ENCODE measurements at regions not wholly inside any gene's neighbourhood (a gene's known extent, or its start where the extent isn't known, plus 50 kb on each side); places are given as distances from the start of the nearest gene placed in this dataset.

DNA sequence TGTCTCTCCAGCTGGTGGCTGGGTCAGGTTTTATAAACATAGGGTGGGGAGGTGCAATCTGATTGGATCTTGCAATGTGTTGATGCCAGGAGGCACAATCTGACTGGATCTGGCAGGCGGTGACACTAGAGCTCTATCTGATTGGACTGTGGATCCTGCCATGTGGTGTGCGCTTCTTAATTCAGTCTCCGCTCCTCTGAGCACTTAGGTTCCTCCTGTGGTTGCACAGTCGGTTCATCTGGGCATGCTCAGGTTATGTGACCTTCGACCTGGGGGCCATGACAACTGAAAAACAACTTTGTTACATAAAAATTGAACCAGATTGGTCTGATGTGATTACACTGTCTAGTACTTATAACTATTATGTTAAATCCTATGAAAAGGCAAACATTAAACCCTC, 127.1 kb upstream of the SVIL start:
- ChIA-PET POLR2A (no interaction called here), CTCF (no interaction called here)
- no peak overlapping the region for H3K27ac Mint-ChIP-seq

DNA sequence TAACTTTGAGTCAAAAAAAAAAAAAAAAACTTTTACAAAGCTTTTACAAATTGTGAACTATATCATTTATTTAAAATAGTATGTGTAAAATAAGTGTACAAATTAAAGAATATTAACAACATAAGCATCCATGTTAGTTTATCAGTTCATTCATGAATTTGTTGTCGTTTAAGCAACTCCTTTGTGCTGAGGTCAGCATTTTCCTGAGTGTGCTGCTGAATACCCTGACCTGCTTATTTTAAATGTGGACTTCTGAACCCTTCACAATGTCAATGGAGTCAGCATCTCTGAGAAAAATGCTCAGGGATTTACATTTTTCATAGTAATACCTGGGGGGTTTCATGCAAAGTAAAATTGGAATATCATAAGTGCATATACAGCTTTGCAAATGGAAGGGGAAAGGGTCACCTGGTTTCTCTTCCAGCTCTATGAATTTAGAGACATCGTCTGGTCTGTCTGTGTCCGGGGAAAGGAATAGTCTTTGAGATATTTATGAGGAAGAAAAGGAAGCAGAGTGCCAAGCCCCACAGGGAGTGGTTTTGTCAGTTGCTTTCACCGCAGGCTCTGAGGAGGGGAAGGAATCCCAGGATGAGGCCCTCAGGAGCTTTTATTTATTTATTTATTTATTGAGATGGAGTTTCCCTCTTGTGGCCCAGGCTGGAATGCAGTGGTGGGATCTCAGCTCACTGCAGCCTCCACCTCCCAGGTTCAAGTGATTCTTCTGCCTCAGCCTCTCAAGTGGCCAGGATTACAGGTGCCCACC, 125.5 kb upstream of the SVIL start:
- intact Hi-C loops (cut with micrococcal nuclease) = no loop called here
- ATAC-seq (ENCODE audit: low read depth) (no peak), DNase-seq (no peak)
- Mint-ChIP-seq H3K9me3 (no peaks in the 10 kb centered on the region), H3K4me1 (no peaks in the 10 kb centered on the region), H3K36me3 (ENCODE audit: low read depth) (no peaks in the 10 kb centered on the region), H3K4me3 (no peak overlapping the region), H3K27me3 (no peaks in the 10 kb centered on the region), H3K27ac (no peak overlapping the region)
- CTCF ChIA-PET = no interaction called here
- TF ChIP-seq, protein P1, sequence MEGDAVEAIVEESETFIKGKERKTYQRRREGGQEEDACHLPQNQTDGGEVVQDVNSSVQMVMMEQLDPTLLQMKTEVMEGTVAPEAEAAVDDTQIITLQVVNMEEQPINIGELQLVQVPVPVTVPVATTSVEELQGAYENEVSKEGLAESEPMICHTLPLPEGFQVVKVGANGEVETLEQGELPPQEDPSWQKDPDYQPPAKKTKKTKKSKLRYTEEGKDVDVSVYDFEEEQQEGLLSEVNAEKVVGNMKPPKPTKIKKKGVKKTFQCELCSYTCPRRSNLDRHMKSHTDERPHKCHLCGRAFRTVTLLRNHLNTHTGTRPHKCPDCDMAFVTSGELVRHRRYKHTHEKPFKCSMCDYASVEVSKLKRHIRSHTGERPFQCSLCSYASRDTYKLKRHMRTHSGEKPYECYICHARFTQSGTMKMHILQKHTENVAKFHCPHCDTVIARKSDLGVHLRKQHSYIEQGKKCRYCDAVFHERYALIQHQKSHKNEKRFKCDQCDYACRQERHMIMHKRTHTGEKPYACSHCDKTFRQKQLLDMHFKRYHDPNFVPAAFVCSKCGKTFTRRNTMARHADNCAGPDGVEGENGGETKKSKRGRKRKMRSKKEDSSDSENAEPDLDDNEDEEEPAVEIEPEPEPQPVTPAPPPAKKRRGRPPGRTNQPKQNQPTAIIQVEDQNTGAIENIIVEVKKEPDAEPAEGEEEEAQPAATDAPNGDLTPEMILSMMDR (IDR thresholded peaks at IDR 0.05) = no peak
- POLR2A ChIA-PET = no interaction called here

More for the DNA sequence above, 127.1 kb upstream of the SVIL start:
- no peaks in the 10 kb centered on the region for H3K9me3 Mint-ChIP-seq
- no peak overlapping the region for H3K4me3 Mint-ChIP-seq
- no peaks in the 10 kb centered on the region for H3K4me1 Mint-ChIP-seq
- no peak for ATAC-seq (ENCODE audit: low read depth)
- H3K36me3 Mint-ChIP-seq (ENCODE audit: low read depth) = no peaks in the 10 kb centered on the region
- intact Hi-C loops (cut with micrococcal nuclease) = no loop called here
- H3K27me3 Mint-ChIP-seq = no peaks in the 10 kb centered on the region
- TF ChIP-seq, protein P1 (IDR thresholded peaks at IDR 0.05) = no peak
- DNase-seq = no peak

DNA sequence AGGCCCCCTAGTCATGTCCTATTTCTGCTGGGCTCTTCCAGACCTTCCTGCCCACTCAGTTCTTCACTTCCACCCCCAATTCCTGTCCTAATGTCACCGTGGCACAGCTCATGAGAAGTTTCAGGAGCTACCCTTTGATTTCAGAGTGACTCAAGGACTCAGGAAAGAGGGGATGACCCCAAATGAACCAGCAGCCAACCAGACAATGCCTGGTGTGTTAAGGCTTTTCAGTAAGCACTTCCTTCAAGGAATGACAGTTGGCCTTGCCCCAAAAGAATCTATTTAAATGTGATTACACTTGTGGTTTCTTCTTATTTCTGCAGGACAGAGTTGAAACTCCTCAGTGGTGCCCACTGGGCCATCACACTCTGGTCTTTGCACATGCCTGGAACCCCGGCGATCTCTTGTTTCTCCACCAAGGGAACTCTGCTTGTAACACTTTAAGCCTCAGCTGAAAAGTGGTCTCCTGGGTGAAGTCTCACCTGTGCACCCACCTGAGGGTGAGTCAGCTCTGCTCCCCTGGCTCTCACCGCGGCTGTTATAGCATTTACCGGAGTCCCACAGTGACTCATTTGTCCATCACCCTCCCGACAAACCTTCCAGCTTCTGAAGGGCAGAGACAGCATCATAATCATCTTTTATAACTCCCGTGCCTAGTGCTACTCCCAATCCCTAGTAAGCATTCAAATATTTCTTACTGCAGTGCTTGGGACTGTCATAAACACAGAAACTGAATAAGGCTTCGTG, 123.0 kb upstream of the SVIL start:
- TF ChIP-seq, protein P1 (IDR thresholded peaks at IDR 0.05) = no peak
- DNase-seq = no peak
- ChIA-PET CTCF (no interaction called here), POLR2A (no interaction called here)
- Mint-ChIP-seq H3K27ac (no peak overlapping the region), H3K4me3 (no peak overlapping the region), H3K9me3 (no peaks in the 10 kb centered on the region), H3K4me1 (no peaks in the 10 kb centered on the region), H3K36me3 (ENCODE audit: low read depth) (no peaks in the 10 kb centered on the region), H3K27me3 (no peaks in the 10 kb centered on the region)
- intact Hi-C loops (cut with micrococcal nuclease) = loop anchor here (10.0 kb wide), 1 partner anchor 57 kb away; no protein-coding TSS in a partner anchor
- ATAC-seq (ENCODE audit: low read depth) = no peak

DNA sequence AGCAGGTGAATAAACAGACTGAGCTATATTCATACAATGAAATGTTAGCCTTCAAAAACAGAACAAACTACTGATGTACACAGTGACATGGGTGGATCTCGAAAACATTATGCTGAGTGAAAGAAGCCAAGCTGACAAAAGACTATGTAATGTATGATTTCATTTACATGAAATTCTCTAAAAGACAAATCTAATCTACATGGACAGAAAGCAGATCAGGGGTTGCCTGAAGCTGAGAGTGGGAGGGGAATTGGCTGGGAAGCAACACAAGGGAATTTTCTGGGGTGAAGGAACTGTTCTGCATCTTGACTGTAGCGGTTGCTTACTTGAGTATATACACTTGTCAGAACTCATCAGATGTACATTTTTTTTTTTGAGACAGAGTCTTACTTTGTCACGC, 121.7 kb upstream of the SVIL start:
- ChIA-PET POLR2A (no interaction called here), CTCF (no interaction called here)
- DNase-seq = no peak
- Mint-ChIP-seq H3K27ac (no peak overlapping the region), H3K4me3 (no peak overlapping the region), H3K9me3 (no peaks in the 10 kb centered on the region), H3K4me1 (no peaks in the 10 kb centered on the region), H3K36me3 (ENCODE audit: low read depth) (no peaks in the 10 kb centered on the region), H3K27me3 (no peaks in the 10 kb centered on the region)
- intact Hi-C loops (cut with micrococcal nuclease) = loop anchor here (10.0 kb wide), 1 partner anchor 58 kb away; no protein-coding TSS in a partner anchor
- TF ChIP-seq, protein P1 (IDR thresholded peaks at IDR 0.05) = no peak
- ATAC-seq (ENCODE audit: low read depth) = no peak

DNA sequence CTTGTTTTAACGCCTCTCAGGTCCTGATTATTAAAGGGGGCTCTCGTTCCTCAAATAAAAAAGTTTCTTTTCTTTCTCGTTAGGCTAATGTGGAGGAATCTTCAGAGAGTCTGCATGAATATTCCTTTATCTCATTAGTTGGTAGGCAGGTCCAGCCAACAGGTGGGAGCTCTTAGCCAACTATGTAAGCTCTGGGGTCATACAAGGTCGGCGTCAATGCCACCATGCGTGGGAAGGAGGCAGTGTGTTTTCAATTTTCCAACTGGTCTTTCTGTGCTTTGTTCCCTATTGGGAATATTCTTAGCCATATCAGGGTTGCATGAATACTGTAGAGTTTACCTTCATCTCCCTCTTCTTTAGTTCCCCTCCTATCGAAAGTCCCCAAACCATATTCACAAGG, 118.5 kb upstream of the SVIL start:
- Mint-ChIP-seq H3K27ac (no peak overlapping the region), H3K4me3 (no peak overlapping the region), H3K9me3 (no peaks in the 10 kb centered on the region), H3K4me1 (no peaks in the 10 kb centered on the region), H3K36me3 (ENCODE audit: low read depth) (no peaks in the 10 kb centered on the region), H3K27me3 (no peaks in the 10 kb centered on the region)
- no peak for ATAC-seq (ENCODE audit: low read depth)
- no peak for DNase-seq
- ChIA-PET POLR2A (no interaction called here), CTCF (no interaction called here)
- TF ChIP-seq, protein P1 (IDR thresholded peaks at IDR 0.05) = no peak
- intact Hi-C loops (cut with micrococcal nuclease) = loop anchor here (10.0 kb wide), 1 partner anchor 62 kb away; no protein-coding TSS in a partner anchor
